HEK293 (cell line): ENCODE measurements at regions not wholly inside any gene's neighbourhood (a gene's known extent, or its start where the extent isn't known, plus 50 kb on each side); places are given as distances from the start of the nearest gene placed in this dataset.
"Not testable (repeated sequence)": the region's sequence is repeated elsewhere in the genome, so short reads cannot be mapped to it uniquely, and the experiment has no call there.

Source experiments
- CTCF ChIA-PET: fragments of 350-600 bp; formaldehyde crosslinking; extraction: SDS; loops from one replicate; lab custom pipeline; 2021; ENCODE audit warnings: antibody characterized with exemption; lab: Yijun Ruan, JAX
- POLR2A ChIA-PET: fragments of 300-600 bp; formaldehyde crosslinking; extraction: SDS; loops from one replicate; lab custom pipeline; 2020; ENCODE audit warnings: antibody characterized with exemption, inconsistent platforms; lab: Yijun Ruan, JAX
- H3K27ac ChIP-seq: fragments of 200-500 bp; sonication (Bioruptor generic); 2 replicates; pipeline ENCODE4 v1.5.1; 2014; ENCODE audit warnings: low read depth, low read length, control low read depth, inconsistent platforms; ENCODE audit errors: extremely low read depth
- H3K36me3 ChIP-seq, 2 experiments: fragments of 200-500 bp in 1 of 2; sonication (Bioruptor generic) in 1 of 2; 1 replicate in 1 of 2; 2 replicates in 1 of 2; pipeline ENCODE4 v1.5.1; 2014 to 2017; ENCODE audit warnings: inconsistent platforms in 2 of 2, low read length in 2 of 2; ENCODE audit not compliant: control insufficient read depth in 2 of 2, insufficient read depth in 1 of 2
- H3K4me1 ChIP-seq: fragments of 200-500 bp; sonication (Bioruptor generic); 2 replicates; pipeline ENCODE4 v1.5.1; 2014; ENCODE audit warnings: mild to moderate bottlenecking, low read length, inconsistent platforms; ENCODE audit not compliant: control insufficient read depth, insufficient read depth
- H3K4me3 ChIP-seq: 2 replicates; pipeline ENCODE4 v1.5.1; 2011; ENCODE audit warnings: low read depth, mild to moderate bottlenecking, control low read depth, low read length, moderate library complexity
- H3K9me3 ChIP-seq: fragments of 200-500 bp; sonication (Bioruptor generic); 2 replicates; pipeline ENCODE4 v1.5.1; 2014; ENCODE audit warnings: low read depth, low read length, inconsistent platforms; ENCODE audit not compliant: control insufficient read depth, insufficient read depth
- GLIS2 ChIP-seq: fragments of 450-650 bp; formaldehyde crosslinking; IDR thresholded peaks from 2 replicates; pipeline ENCODE4 v1.5.1; 2016; ENCODE audit warnings: missing biosample characterization, missing genetic modification characterization
- OSR2 ChIP-seq: fragments of 450-650 bp; formaldehyde crosslinking; IDR thresholded peaks from 2 replicates; pipeline ENCODE4 v1.5.1; 2016; ENCODE audit warnings: missing biosample characterization, missing genetic modification characterization
- SETDB1 ChIP-seq: IDR thresholded peaks from one replicate; pipeline ENCODE4 v1.6.1; 2017; ENCODE audit warnings: mild to moderate bottlenecking, low read length, moderate library complexity, mixed read lengths; ENCODE audit not compliant: insufficient read length
- SP7 ChIP-seq: fragments of 450-650 bp; formaldehyde crosslinking; IDR thresholded peaks from 2 replicates; pipeline ENCODE4 v1.5.1; 2016; ENCODE audit warnings: missing biosample characterization, missing genetic modification characterization
- ZBTB17 ChIP-seq: fragments of 450-650 bp; formaldehyde crosslinking; IDR thresholded peaks from 2 replicates; pipeline ENCODE4 v1.5.1; 2016; ENCODE audit warnings: missing biosample characterization, missing genetic modification characterization
- ZNF169 ChIP-seq: fragments of 450-650 bp; formaldehyde crosslinking; IDR thresholded peaks from 2 replicates; pipeline ENCODE4 v1.5.1; 2016; ENCODE audit warnings: missing biosample characterization, missing genetic modification characterization
- ZNF221 ChIP-seq: fragments of 450-650 bp; formaldehyde crosslinking; IDR thresholded peaks from 2 replicates; pipeline ENCODE4 v1.5.1; 2017; ENCODE audit warnings: missing biosample characterization, missing genetic modification characterization, borderline replicate concordance
- ZNF274 ChIP-seq, 2 experiments: fragments of 200-500 bp in 1 of 2; fragments of 450-650 bp in 1 of 2; sonication (Bioruptor generic) in 1 of 2; formaldehyde crosslinking in 1 of 2; IDR thresholded peaks; 2 replicates each; pipeline versions ENCODE4 v1.5.1 to v1.6.1; 2014 to 2016; ENCODE audit warnings: borderline replicate concordance in 1 of 2, inconsistent platforms in 1 of 2, low read length in 1 of 2, missing biosample characterization in 1 of 2, missing genetic modification characterization in 1 of 2
- ZNF37A ChIP-seq: fragments of 450-650 bp; IDR thresholded peaks from 2 replicates; pipeline ENCODE4 v1.5.1; 2018; ENCODE audit warnings: missing biosample characterization, missing genetic modification characterization
- ZNF404 ChIP-seq: fragments of 450-650 bp; formaldehyde crosslinking; IDR thresholded peaks from 2 replicates; pipeline ENCODE4 v1.5.1; 2017; ENCODE audit warnings: missing biosample characterization, missing genetic modification characterization
- ZNF423 ChIP-seq: fragments of 450-650 bp; formaldehyde crosslinking; IDR thresholded peaks from 2 replicates; pipeline ENCODE4 v1.5.1; 2016; ENCODE audit warnings: missing biosample characterization, missing genetic modification characterization
- ZNF514 ChIP-seq: fragments of 450-650 bp; formaldehyde crosslinking; IDR thresholded peaks from 2 replicates; pipeline ENCODE4 v1.5.1; 2016; ENCODE audit warnings: missing biosample characterization, missing genetic modification characterization
- ZNF677 ChIP-seq: fragments of 450-650 bp; IDR thresholded peaks from 2 replicates; pipeline ENCODE4 v1.5.0; 2018; ENCODE audit warnings: missing biosample characterization, mild to moderate bottlenecking, missing genetic modification characterization, moderate library complexity
- ZNF707 ChIP-seq: fragments of 450-650 bp; formaldehyde crosslinking; IDR thresholded peaks from 2 replicates; pipeline ENCODE4 v1.5.1; 2016; ENCODE audit warnings: missing biosample characterization, missing genetic modification characterization
- ZNF777 ChIP-seq: fragments of 450-650 bp; formaldehyde crosslinking; IDR thresholded peaks from 2 replicates; pipeline ENCODE4 v1.5.1; 2017; ENCODE audit warnings: missing biosample characterization, missing genetic modification characterization, borderline replicate concordance
- ZNF843 ChIP-seq: fragments of 450-650 bp; formaldehyde crosslinking; IDR thresholded peaks from 2 replicates; pipeline ENCODE4 v1.5.1; 2016; ENCODE audit warnings: missing biosample characterization, missing genetic modification characterization
- ZSCAN23 ChIP-seq: fragments of 450-650 bp; formaldehyde crosslinking; IDR thresholded peaks from 2 replicates; pipeline ENCODE4 v1.5.1; 2016; ENCODE audit warnings: missing biosample characterization, missing genetic modification characterization
- TF ChIP-seq, protein P1 (sequence below): fragments of 450-650 bp; formaldehyde crosslinking; IDR thresholded peaks from 2 replicates; pipeline ENCODE4 v1.5.1; 2016; ENCODE audit warnings: missing biosample characterization, missing genetic modification characterization, low read depth
- TF ChIP-seq, protein P2 (sequence below): fragments of 450-650 bp; formaldehyde crosslinking; IDR thresholded peaks from 2 replicates; pipeline ENCODE4 v1.5.0; 2017; ENCODE audit warnings: missing biosample characterization, missing genetic modification characterization, borderline replicate concordance
- TF ChIP-seq, protein P3 (sequence below): fragments of 450-650 bp; formaldehyde crosslinking; IDR thresholded peaks from 2 replicates; pipeline ENCODE4 v1.5.1; 2017; ENCODE audit warnings: missing biosample characterization, missing genetic modification characterization
- TF ChIP-seq, protein P4 (sequence below): fragments of 450-650 bp; formaldehyde crosslinking; IDR thresholded peaks from 2 replicates; pipeline ENCODE4 v1.5.1; 2016; ENCODE audit warnings: missing biosample characterization, missing genetic modification characterization

DNA sequence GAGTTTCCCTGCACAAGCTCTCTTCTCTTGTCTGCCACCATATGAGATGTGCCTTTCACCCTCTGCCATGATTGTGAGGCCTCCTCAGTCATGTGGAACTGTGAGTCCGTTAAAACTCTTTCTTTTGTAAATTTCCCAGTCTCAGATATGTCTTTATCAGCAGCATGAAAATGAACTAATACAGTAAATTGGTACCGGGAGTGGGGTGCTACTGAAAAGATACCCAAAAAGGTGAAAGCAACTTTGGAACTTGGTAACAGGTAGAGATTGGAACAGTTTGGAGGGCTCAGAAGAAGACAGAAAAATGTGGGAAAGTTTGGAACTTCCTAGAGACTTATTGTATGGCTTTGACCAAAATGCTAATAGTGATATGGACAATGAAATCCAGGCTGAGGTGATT lies 205.6 kb downstream of the LNPK start:
- TF ChIP-seq ZNF707 (tag by site-specific recombination), result peak; percentile 94
- peak; percentile 69 for TF ChIP-seq SETDB1
- H3K9me3 ChIP-seq, POLR2A ChIA-PET, H3K36me3 ChIP-seq, H3K4me3 ChIP-seq, H3K27ac ChIP-seq, CTCF ChIA-PET, H3K4me1 ChIP-seq: not testable (repeated sequence)

DNA sequence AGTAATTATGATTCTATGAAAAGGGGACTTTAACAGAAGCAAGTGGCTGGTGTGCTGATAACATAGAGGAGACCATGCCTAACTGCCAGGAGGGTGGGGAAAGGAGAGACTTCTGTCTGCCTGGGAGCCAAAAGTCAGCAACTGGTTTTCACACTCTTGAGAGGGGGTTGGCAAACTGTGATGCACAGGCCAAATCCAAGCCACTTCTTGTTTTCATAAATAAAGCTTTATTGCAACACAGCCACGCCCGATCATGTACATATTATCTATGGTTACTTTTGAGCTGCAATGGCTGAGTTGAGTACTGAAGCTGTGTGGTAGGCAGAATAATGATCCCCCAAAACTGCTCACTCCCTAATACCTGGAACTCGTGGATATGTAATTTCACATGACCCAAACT lies 208.4 kb downstream of the LNPK start:
- H3K36me3 ChIP-seq, result no peaks in the 10 kb centered on the region
- no peak overlapping the region for H3K27ac ChIP-seq
- POLR2A ChIA-PET, result no interaction called here
- H3K4me3 ChIP-seq, result no peak overlapping the region
- TF ChIP-seq SP7 (tag by site-specific recombination) (no peak), ZNF404 (no peak), ZNF843 (tag by site-specific recombination) (no peak), ZNF423 (tag by site-specific recombination) (no peak), ZNF514 (no peak), ZNF37A (tag by site-specific recombination) (no peak), ZNF677 (tag by site-specific recombination) (no peak), ZBTB17 (no peak), ZNF221 (no peak), ZNF274 (IDR thresholded peaks at IDR 0.05; ENCODE audit: low read length) (no peak), ZNF274 (tag by site-specific recombination; IDR thresholded peaks at IDR 0.05; ENCODE audit: borderline replicate concordance) (no peak), GLIS2 (tag by site-specific recombination) (no peak)
- TF ChIP-seq, protein P1, sequence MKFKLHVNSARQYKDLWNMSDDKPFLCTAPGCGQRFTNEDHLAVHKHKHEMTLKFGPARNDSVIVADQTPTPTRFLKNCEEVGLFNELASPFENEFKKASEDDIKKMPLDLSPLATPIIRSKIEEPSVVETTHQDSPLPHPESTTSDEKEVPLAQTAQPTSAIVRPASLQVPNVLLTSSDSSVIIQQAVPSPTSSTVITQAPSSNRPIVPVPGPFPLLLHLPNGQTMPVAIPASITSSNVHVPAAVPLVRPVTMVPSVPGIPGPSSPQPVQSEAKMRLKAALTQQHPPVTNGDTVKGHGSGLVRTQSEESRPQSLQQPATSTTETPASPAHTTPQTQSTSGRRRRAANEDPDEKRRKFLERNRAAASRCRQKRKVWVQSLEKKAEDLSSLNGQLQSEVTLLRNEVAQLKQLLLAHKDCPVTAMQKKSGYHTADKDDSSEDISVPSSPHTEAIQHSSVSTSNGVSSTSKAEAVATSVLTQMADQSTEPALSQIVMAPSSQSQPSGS (tag by site-specific recombination), result no peak
- TF ChIP-seq, protein P2, sequence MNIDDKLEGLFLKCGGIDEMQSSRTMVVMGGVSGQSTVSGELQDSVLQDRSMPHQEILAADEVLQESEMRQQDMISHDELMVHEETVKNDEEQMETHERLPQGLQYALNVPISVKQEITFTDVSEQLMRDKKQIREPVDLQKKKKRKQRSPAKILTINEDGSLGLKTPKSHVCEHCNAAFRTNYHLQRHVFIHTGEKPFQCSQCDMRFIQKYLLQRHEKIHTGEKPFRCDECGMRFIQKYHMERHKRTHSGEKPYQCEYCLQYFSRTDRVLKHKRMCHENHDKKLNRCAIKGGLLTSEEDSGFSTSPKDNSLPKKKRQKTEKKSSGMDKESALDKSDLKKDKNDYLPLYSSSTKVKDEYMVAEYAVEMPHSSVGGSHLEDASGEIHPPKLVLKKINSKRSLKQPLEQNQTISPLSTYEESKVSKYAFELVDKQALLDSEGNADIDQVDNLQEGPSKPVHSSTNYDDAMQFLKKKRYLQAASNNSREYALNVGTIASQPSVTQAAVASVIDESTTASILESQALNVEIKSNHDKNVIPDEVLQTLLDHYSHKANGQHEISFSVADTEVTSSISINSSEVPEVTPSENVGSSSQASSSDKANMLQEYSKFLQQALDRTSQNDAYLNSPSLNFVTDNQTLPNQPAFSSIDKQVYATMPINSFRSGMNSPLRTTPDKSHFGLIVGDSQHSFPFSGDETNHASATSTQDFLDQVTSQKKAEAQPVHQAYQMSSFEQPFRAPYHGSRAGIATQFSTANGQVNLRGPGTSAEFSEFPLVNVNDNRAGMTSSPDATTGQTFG, result no peak
- TF ChIP-seq, protein P3, sequence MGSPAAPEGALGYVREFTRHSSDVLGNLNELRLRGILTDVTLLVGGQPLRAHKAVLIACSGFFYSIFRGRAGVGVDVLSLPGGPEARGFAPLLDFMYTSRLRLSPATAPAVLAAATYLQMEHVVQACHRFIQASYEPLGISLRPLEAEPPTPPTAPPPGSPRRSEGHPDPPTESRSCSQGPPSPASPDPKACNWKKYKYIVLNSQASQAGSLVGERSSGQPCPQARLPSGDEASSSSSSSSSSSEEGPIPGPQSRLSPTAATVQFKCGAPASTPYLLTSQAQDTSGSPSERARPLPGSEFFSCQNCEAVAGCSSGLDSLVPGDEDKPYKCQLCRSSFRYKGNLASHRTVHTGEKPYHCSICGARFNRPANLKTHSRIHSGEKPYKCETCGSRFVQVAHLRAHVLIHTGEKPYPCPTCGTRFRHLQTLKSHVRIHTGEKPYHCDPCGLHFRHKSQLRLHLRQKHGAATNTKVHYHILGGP (tag by site-specific recombination), result no peak
- H3K9me3 ChIP-seq, result no peaks in the 10 kb centered on the region
- CTCF ChIA-PET, result interaction anchor here (0.9 kb wide), 1 partner anchor 9 kb away, joined by 3 read pairs; no protein-coding TSS in a partner anchor
- no peaks in the 10 kb centered on the region for H3K4me1 ChIP-seq

DNA sequence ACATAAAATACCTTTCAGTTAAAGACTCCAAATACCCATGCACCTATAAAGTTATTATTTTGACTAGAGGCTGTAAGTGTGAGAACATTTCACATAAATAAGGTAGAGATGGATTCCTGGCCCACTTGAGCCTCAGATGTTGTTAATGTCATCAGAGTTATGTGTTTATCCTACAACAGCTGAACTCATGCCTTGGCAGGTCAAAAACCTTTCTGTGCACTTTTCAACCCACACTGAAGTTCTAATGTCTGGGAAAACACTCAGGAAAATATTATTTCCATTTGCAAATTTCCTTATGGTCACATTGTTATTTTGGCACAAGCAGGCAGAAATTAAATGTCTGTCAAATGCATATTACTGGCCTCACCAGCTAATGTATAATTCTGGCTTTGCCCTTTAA lies 209.2 kb downstream of the LNPK start:
- Histone ChIP-seq H3K27ac (no peak overlapping the region), H3K36me3 (no peaks in the 10 kb centered on the region), H3K9me3 (no peaks in the 10 kb centered on the region), H3K4me3 (no peak overlapping the region)
- CTCF ChIA-PET, result no interaction called here
- TF ChIP-seq, protein P4, sequence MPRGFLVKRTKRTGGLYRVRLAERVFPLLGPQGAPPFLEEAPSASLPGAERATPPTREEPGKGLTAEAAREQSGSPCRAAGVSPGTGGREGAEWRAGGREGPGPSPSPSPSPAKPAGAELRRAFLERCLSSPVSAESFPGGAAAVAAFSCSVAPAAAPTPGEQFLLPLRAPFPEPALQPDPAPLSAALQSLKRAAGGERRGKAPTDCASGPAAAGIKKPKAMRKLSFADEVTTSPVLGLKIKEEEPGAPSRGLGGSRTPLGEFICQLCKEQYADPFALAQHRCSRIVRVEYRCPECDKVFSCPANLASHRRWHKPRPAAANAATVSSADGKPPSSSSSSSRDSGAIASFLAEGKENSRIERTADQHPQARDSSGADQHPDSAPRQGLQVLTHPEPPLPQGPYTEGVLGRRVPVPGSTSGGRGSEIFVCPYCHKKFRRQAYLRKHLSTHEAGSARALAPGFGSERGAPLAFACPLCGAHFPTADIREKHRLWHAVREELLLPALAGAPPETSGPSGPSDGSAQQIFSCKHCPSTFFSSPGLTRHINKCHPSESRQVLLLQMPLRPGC, result no peak
- TF ChIP-seq ZNF169 (no peak), ZNF777 (no peak), OSR2 (tag by site-specific recombination) (no peak), ZNF514 (no peak), ZNF707 (tag by site-specific recombination) (no peak), ZSCAN23 (tag by site-specific recombination) (no peak)
- TF ChIP-seq, all 188 proteins: peak for 0
- no peaks in the 10 kb centered on the region for H3K4me1 ChIP-seq
- POLR2A ChIA-PET, result no interaction called here
